ENCODE measurements at regions not wholly inside any gene's neighbourhood (a gene's known extent, or its start where the extent isn't known, plus 50 kb on each side); places are given as distances from the start of the nearest gene placed in this dataset.

- TF ChIP-seq CTCF (IDR thresholded peaks at IDR 0.05), result no peak
- TF ChIP-seq POLR2AphosphoS5 (IDR thresholded peaks at IDR 0.05), result no peak
- no peak for TF ChIP-seq POLR2A (IDR thresholded peaks at IDR 0.05)
Observed at GRCh38 chr16:17828012-17828411, 357.3 kb upstream of the XYLT1 start.

Data from gastroesophageal sphincter (tissue), 3 donors.